DMS79 treated with DMSO at 0.1 percent for 48 hours (cell line): ENCODE measurements at regions not wholly inside any gene's neighbourhood (a gene's known extent, or its start where the extent isn't known, plus 50 kb on each side); places are given as distances from the start of the nearest gene placed in this dataset.

ENCODE experiments used
- DNase-seq: peaks from one replicate; lab custom pipeline; 2025; lab: John Stamatoyannopoulos, UW

DNA sequence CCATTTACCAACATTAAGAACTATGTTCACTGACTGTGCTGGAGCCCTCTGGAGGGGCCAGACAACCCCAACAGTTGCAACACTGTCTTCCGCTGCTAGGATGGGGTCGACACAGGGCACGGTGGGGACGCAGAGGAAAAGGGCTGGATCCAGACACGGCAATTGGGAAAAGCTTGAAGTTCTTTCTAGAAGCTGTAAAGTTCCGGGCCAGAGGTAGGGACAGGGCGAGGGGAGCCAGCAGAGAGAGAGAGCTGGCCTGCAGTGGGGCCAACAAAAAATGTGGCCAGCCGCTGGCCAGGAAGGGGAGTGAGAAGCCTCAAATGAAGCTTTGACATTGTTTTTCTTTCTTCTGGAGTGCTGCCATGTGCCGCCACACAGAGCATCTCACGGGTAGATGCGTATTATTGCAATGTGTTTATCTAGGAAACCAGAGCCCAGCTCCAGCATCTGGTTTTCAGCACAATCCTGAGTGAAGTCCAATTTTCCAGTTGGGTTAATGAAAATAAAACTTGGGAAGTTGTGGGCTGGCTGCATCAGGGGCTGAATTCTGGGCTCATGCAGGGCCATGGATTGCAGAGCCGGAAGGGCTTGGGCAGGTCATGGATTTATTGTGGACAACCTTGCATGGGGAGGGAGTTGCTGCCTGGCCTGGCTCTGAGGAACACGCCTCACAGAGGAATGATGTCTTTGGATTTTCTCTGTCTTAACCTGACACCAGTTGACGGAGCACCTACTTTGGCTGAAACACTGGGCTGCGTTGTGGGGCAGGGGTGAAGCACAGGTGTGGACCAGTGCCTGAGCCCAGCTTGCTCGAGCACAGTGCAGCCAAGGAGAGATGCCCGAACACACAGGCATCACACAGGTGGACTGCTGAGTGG, 67.6 kb upstream of the AMPD3 start:
- DNase-seq: no peak

DNA sequence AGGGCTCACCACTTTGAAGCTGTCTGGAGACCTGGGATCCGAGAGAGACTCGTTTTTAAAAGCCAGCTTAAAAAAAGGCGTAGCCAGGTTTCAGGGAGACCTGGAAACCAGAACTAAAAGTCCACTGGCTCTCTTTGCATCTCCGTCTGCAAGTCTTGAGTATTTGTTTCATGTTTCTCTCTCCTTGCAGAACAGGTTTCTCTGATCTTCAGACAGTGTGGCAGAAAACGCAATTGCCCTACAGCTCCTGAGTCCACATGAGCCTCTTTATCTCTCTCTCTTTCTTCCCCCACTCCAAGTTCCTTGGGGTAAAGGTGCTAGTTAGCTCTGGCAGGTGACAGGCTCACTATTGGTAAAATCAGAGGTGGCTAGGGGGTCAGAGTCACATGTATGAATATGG, 67.0 kb upstream of the AMPD3 start:
- DNase-seq: peak; percentile 66

GRCh38 chr11:10388574-10388973, 66.5 kb upstream of the AMPD3 start:
- DNase-seq: no peak

GRCh38 chr11:10390375-10390774, 64.7 kb upstream of the AMPD3 start:
- peak; percentile 68 for DNase-seq

DNA sequence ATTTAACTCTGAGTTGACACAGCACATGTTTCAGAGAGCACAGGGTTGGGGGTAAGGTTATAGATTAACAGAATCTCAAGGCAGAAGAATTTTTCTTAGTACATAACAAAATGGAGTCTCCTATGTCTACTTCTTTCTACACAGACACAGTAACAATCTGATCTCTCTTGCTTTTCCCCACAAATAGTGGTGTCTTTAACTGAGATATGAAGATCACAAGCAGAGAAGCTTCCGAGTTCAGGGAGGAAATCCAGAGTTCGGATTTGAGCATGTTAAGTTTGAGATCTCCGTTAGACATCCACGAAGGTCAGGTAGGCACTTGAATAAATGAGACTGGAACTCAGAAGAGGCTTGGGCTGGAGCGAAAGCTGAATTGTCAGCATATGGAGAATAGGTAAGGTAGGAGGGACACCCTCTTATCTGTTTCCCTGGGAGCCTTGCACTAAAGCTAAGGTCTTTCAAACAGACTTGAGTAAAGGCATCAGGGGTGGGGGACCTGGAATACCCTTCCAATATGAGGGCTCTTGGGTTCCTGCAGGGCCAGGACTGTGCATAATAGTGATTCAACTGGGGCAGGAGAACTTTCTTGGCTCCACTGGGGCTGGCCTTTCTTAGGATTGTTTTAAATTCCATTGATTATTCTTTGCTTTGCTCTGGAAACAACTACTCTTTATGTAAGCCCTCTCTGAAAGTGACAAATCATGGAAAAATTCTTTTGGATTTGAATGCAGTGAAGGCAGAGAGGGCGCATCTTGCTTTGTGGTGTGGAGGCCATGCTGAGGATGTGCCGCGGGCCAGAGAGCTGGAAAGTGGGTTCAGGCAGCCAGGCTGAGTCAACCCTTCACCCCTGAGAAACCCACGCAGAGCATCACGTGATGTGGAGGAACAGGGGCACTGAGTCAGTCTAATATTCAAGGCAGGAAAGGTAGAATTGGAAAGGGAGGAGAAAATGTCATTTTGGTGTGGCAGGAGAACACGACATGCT, 62.7 kb upstream of the AMPD3 start:
- DNase-seq: no peak

GRCh38 chr11:10394229-10395101, 60.6 kb upstream of the AMPD3 start:
- DNase-seq: no peak

GRCh38 chr11:10395166-10395897, 59.7 kb upstream of the AMPD3 start:
- DNase-seq: no peak

DNA sequence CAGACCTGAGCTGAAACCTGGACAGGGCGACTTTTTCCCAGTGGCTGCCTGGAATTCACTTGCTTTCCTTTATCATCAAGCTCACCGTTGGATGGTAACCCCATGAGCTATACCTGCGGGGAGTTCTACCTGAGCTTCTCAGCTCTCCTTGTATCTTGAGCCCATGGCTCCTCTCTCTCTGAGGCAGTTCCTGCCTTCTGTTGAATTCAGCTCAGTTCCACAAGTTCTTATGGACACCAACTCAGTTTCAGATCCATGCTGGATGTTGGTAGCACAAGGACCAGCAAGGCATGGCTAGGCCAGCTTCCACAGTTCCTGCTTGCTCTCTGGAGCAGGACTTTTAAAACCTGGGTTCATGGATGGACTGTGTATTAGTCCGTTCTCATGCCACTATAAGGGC, 58.3 kb upstream of the AMPD3 start:
- no peak for DNase-seq

DNA sequence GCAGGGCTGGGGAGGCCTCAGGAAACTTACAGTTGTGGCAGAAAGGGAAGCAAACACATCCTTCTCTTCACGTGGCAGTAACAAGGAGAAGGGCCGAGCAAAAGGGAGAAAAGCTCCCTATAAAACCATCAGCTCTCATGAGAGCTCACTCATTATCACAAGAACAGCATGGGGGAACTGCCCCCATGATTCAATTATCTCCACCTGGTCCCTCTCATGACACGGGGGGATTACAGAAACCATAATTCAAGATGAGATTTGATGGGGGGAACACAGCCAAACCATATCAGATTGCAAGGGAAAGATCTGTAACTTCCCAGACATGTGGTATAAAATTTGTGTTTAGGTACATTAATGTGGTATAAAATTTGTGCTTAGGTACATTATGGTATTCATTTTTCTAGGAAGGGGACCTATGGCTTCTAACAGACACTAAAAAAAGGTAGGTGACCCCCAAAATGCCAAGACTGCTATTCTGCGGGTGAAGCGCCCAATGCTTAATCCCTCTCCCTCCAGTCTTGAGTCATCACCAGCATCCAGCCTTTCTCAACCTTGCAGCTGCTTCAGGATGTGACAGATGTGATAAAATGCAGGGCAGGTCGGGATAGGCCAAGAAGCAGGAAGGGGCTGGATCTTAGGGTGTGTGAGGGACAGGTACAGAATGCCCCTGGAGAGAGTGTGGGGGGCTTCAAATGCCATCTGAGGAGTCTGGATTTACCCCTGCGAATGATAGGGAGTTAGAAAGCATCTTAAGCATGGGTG, 57.7 kb upstream of the AMPD3 start:
- no peak for DNase-seq

DNA sequence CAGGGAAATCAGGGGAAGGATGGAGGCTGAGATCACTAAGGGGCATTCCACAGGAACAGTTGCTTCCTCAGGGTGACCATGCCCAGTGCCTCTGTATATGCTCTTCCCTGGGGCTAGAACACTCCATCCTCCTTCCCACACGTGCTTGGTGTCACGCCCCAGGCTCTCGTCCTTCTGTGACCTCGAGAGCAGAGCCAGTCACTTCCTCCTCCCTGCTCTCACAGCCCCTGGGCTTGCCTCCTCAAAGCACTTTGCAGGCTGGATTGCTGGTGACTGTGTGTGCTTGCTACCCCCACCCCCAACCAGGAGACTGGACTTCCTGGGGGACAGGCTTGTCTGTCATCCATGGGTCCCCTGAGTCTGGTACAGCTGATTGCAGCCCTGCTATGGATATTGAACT, 56.5 kb upstream of the AMPD3 start:
- DNase-seq: no peak

DNA sequence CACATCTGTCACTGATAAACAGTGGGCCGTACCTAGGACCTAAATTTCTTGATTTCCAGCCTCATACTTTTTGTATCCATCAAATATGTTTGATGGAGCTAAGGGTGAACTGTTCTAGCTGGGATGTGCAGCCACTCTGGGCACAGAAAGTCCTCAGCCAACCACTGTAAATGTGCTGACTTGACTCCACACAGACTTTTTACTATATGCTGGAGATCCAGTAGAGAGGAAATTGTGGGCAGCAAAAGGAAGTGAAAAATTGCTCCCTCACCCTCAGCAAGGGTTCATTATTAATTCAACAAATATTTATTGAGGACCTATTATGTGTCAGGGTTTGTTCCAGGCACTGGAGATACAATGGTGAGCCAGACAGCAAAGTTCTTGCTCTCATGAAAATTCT, 54.2 kb upstream of the AMPD3 start:
- no peak for DNase-seq

DNA sequence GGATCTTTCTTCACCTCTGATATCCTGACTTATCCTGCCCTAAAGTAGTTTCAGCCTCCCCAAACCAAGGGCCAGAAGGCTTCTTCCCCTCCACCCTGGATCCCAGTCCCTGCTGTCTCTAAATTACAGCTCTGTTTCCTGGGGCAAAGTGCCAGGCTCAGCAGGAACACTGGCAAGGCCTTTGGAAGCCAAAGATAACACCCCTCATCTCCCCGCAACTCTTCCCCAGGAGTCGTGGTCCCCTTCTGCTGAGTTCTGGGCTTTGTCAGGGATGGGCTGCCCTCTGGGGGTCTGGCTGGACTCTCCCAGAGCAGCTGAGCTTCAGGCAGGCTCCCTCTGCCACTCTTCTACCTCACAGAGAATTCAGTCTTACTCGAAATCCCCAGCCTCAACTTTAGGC, 53.8 kb upstream of the AMPD3 start:
- DNase-seq: no peak

GRCh38 chr11:10401696-10402392, 53.2 kb upstream of the AMPD3 start:
- DNase-seq: peak; percentile 14
